GM21723 (cell line): ENCODE measurements at regions not wholly inside any gene's neighbourhood (a gene's known extent, or its start where the extent isn't known, plus 50 kb on each side); places are given as distances from the start of the nearest gene placed in this dataset.

ENCODE experiments used
- ATAC-seq: cut with Tn5 transposase; IDR thresholded peaks from one replicate; pipeline ENCODE4 v1.9.1; 2021; ENCODE audit warnings: mild to moderate bottlenecking, moderate library complexity; ENCODE audit not compliant: unreplicated experiment

- ATAC-seq: no peak
Measured at GRCh38 chr14:101171650-101172049, 268.1 kb upstream of the RTL1 start.

DNA sequence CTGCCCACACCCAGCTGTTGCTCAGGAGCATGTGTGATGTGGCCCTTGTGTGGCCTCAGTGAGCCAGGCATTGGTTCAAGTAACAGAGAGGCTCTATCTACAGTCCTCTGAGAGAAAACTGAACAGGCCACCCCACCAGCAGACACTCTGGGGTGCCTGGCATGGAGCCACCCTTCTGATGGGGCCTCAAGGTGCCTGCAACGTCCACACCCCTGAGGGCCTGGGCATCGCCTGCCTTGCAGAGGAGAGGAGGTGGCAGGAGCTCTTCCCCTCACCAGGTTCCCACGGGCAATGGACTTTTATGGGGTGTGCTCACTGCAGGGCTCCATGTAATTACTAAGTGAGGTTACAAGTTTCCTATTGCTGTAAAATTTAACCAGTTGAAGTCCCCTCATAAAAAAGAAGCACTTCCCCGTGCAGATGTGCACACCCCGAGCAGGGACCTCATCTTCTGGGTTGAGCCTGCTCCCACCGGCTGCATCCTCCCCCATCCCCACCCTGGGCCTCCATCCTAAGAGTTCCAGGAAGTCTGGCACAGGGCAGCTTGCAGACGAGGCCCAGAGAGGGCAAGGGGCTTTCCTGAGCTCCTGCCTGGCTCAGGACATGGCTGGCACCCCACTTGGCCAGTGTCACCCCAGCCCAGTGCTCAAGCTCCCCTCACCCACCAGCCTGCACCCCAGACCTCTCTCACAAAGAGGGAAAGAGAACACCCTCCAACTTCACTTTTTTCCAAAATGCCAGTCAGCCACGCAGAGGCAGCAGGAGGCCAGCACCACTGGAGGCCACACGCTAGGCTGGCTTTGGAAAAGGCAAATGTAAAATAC is 270.4 kb upstream of the RTL1 start:
- no peak for ATAC-seq

DNA sequence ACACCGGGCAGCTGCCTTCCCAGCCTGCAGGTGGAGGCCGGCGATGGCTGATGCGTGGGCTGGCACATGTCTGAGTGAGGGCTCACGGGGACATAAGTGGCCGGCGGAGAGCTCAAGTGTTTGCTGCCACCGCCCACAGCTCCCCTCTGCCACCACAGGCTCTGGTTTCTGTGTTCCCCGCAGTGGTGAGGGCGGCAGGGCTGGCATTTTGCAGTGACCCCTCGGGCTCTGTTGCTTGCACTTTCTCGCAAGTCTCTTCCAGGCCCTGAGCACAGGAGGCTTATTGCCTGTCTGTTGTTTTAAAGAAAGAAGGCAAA is 271.0 kb upstream of the RTL1 start:
- no peak for ATAC-seq

DNA sequence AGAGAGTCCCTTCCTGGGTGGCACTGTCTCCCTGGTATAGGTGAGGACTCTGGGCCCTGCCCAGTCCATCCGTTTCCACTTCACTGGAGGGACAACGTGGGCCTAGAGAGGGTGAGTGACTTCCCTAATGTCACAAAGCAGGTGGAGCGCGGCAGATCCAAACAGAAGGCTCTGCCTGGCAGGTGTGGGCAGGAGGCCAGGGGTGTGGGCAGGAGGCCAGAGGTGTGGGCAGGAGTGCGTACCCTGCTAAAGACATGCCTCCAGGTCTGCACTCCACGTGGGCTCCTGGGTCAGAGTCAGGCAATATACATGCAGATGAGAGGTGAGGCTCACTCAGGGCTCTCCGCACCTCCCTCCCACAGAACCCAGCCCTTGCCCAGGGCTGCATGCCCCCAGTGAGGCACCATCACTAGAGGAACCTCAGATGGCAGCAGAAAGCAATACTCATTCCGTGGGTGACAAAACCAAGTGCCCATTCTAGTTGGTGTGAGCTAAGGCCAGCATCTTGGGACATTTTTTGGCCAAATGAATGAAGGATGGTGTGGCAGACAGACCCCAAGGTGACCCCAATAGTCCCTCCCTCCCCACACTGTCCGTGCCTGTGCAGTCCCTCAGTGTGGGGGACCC is 271.6 kb upstream of the RTL1 start:
- ATAC-seq: no peak

GRCh38 chr14:101175731-101176534 is 272.4 kb upstream of the RTL1 start:
- ATAC-seq: no peak

GRCh38 chr14:101176535-101177205 is 273.1 kb upstream of the RTL1 start:
- no peak for ATAC-seq

- ATAC-seq: no peak
Measured at GRCh38 chr14:101177301-101177971, 273.9 kb upstream of the RTL1 start.

DNA sequence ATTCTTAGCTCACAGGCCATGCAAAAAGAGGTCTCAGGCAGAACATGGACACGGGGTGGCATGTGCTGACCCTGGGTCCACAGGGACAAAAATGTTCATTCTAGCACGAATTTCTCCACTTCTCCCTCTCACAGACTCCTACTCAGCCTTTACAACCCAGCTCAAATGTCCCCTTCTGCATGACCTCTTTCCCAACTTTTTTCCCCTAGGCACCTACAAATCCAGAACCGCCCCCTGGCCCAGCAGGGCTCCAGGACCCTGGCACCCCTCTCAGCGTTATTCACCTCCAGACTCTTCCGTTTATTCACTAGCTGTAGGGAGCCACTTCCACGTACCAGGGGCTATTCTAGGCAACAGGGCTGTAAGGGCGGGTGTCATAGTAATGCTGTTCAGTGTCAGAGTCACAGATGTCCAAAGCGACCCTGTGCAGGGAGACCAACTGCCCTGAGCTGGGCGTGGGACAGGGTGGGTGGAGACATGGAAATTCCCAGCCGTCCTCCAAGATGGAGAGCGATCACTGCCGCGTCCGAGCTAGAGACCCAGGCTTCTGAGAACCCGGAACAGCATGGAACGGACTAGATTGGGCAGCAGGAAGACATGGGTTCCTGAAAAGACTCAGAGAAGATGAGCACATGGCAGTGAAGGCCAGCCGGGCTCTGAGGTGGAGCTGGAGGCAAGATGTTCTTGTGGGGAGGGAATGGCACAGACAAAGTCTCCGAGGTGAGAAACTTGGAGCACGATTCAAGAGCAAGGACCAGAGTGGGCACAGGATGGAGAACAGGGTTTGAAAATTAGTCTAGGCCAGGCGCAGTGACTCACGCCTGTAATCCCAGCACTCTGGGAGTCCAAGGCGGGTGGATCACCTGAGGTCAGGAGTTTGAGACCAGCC is 274.9 kb upstream of the RTL1 start:
- ATAC-seq: no peak

- ATAC-seq: no peak
Measured at GRCh38 chr14:101179691-101180211, 276.2 kb upstream of the RTL1 start.

- ATAC-seq: no peak
Measured at GRCh38 chr14:101181446-101182313, 278.2 kb upstream of the RTL1 start.

DNA sequence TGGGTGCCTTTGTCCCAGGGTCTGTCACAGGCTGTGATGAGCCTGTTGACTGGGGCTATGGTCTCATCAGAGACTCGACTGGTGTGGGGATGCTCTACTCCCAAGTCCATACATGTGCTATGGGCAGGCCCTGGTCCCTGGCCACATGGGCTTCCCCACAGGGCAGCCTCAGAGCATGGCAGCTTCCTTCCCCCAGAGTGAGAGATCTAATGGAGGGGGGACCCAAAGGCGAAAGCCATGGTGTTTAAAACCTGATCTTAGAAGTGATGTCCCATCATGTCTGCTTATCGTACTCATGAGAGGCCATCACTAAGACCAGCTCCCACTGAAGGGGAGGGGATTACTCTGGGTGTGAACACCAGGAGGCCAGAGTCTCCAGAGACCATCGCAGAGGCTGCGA is 279.0 kb upstream of the RTL1 start:
- no peak for ATAC-seq

- no peak for ATAC-seq
Measured at GRCh38 chr14:101183376-101184103, 280.0 kb upstream of the RTL1 start.

- ATAC-seq: no peak
Measured at GRCh38 chr14:101184104-101184455, 280.6 kb upstream of the RTL1 start.

DNA sequence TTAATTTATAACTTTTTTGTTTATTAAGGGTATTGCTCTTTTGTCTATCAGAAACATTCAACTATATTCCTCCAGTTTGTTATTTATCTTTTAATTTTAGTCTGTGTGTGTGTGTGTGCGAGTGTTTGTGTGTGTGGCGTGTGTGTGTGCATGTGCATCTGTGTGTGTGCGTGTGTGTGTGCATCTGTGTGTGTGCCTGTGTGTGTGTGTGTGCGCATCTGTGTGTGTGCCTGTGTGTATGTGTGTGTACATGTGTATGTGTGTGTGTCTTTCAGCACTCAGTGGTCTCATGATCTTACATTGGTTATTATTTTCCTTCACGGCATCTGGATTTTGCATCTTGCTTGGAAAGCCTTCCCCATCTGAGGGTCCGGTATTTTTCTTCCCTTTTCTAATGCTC is 281.1 kb upstream of the RTL1 start:
- ATAC-seq: no peak

DNA sequence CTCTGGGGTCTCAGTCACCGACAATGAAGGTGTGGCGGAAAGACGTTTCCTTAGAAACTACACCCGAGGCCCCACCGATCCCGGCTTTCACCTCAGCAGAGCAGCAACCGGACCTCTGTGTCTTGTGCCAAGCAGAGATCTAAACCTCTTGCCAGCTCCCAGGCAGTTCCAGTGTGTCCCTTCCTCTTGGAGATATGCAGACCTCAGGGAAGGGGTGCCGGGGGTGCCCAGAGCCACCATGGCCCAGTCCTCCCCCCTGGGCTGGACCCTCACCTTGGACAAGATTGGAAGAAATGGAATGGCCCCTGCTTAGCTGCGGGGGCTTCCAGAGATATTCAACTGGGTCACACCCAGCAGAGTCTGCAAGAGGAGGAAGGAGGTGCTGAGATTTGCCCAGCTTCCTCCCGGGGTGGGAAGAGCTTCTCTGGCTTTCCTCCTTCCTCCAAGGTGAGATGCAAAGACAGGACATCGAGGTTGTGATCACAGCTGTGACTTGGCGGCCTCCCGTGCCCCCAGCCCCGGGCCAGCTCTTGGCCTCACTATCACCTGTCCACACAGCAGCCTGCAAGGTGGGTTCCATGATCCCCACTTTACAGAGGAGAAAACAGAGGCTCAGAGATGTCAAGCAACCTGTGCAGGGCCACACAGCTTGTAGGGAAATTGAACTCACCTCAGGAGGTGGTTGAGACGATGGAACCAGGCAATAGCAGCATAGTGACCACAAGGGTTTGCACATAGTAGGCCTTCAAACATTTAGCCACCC is 281.7 kb upstream of the RTL1 start:
- ATAC-seq: no peak

DNA sequence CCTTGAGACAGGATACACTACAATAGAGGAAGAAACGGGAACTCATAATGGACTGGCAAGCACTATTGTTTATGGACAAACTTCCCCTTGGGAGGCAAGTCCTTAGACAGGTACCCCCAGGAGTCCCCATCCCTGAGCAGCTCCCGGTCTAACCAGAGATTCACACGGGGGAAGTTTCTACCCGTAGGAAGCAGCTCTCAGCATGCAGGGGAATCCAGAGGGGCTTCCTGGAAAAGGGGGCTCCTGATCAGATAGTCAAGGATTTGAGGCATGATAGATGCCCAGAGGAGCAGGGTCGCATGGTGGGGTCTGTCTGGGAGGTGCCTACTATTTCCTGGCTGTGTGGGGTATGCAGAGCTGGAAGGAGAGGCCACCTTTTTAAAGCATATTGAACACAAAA is 282.4 kb upstream of the RTL1 start:
- no peak for ATAC-seq

DNA sequence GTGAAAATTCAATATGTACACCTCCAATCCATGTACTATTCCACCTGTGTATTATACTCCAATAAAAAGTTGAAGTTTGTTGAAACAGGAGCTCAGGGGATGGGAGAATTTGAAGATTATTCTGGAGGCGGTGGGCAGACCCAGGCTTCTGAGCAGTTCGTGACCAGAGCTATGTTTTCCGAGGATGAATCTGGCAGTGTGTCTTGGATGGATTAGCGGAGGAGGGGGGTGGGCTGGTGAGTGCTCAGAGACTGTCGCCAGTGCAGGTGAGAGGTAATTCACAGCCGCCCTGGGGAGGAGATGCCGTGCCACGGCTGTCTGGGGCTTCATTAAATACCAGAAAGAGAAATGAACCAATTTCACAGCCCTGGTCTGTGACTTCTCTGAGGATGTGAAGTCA is 283.0 kb upstream of the RTL1 start:
- no peak for ATAC-seq
